ENCODE measurements at regions not wholly inside any gene's neighbourhood (a gene's known extent, or its start where the extent isn't known, plus 50 kb on each side); places are given as distances from the start of the nearest gene placed in this dataset.

- CTCF ChIA-PET (ENCODE audit: low intra/inter-chr PET ratio): no interaction called here
Measured at GRCh38 chr1:112244131-112244530, 151.9 kb upstream of the CTTNBP2NL start.

More at GRCh38 chr1:112244131-112244530, 151.9 kb upstream of the CTTNBP2NL start:
- intact Hi-C loops (cut with micrococcal nuclease) (no loop called here), in situ Hi-C loops (cut with MboI) (no loop called here)
- Histone ChIP-seq H3K27ac (ENCODE audit: extremely low read depth, low read depth, low read length) (no peak overlapping the region), H3K9me1 (ENCODE audit: control insufficient read depth, insufficient read depth, low read length) (no peaks in the 10 kb centered on the region), H3K36me3 (ENCODE audit: control insufficient read depth, insufficient read depth, low read length) (no peaks in the 10 kb centered on the region), H3K79me2 (ENCODE audit: control insufficient read depth, insufficient read depth, low read length) (no peaks in the 10 kb centered on the region), H3K27me3 (ENCODE audit: control insufficient read depth in 2 of 2, insufficient read depth in 2 of 2, low read length in 2 of 2) (no peaks in the 10 kb centered on the region; a peak in 1 of 5 replicates), H4K20me1 (replicated peaks; ENCODE audit: control insufficient read depth, insufficient read depth, low read length) (peaks cover 3% of the 10 kb centered on the region; the same call in 1 of the 2 replicates), H2AFZ (ENCODE audit: low read depth, low read length) (no peak overlapping the region), H3K4me3 (no peak overlapping the region), H3K4me2 (ENCODE audit: insufficient read depth, low read length) (no peak overlapping the region), H3K9me3 (replicated peaks; ENCODE audit: control insufficient read depth, insufficient read depth, low read depth, low read length) (no peaks in the 10 kb centered on the region), H3K4me1 (replicated peaks in 1 of 2; ENCODE audit: control insufficient read depth in 2 of 2, insufficient read depth in 2 of 2, low read length in 2 of 2) (no peaks in the 10 kb centered on the region), H3K9ac (ENCODE audit: insufficient read depth in 1 of 2, low read depth in 2 of 2, low read length in 2 of 2) (no peak overlapping the region)
- no peak for ATAC-seq
- POLR2A ChIA-PET: interaction anchor here (0.6 to 0.8 kb wide), 2 partner anchors 15 to 456 kb away, joined by 3 to 4 read pairs; no protein-coding TSS in a partner anchor
- no peak for FAIRE-seq
- no TSS peak for BruUV-seq (replicated peaks)
- DNase-seq (ENCODE audit: extremely low read depth in 1 of 4, low spot score in 3 of 4): no peak
- TF ChIP-seq RB1 (IDR thresholded peaks at IDR 0.05; ENCODE audit: low read depth) (no peak), SMARCA4 (IDR thresholded peaks at IDR 0.05) (no peak), CTBP1 (IDR thresholded peaks at IDR 0.05; ENCODE audit: borderline replicate concordance) (no peak), GMEB1 (CRISPR knock-in tag; IDR thresholded peaks at IDR 0.05) (no peak), KAT8 (IDR thresholded peaks at IDR 0.05; ENCODE audit: low read depth) (no peak), DIDO1 (tag; IDR thresholded peaks at IDR 0.05; ENCODE audit: low read depth) (no peak)
- TF ChIP-seq, protein P1, sequence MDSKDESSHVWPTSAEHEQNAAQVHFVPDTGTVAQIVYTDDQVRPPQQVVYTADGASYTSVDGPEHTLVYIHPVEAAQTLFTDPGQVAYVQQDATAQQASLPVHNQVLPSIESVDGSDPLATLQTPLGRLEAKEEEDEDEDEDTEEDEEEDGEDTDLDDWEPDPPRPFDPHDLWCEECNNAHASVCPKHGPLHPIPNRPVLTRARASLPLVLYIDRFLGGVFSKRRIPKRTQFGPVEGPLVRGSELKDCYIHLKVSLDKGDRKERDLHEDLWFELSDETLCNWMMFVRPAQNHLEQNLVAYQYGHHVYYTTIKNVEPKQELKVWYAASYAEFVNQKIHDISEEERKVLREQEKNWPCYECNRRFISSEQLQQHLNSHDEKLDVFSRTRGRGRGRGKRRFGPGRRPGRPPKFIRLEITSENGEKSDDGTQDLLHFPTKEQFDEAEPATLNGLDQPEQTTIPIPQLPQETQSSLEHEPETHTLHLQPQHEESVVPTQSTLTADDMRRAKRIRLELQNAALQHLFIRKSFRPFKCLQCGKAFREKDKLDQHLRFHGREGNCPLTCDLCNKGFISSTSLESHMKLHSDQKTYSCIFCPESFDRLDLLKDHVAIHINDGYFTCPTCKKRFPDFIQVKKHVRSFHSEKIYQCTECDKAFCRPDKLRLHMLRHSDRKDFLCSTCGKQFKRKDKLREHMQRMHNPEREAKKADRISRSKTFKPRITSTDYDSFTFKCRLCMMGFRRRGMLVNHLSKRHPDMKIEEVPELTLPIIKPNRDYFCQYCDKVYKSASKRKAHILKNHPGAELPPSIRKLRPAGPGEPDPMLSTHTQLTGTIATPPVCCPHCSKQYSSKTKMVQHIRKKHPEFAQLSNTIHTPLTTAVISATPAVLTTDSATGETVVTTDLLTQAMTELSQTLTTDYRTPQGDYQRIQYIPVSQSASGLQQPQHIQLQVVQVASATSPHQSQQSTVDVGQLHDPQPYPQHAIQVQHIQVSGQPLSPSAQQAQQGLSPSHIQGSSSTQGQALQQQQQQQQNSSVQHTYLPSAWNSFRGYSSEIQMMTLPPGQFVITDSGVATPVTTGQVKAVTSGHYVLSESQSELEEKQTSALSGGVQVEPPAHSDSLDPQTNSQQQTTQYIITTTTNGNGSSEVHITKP (IDR thresholded peaks at IDR 0.05; ENCODE audit: partially characterized antibody): no peak
- TF ChIP-seq, protein P2, sequence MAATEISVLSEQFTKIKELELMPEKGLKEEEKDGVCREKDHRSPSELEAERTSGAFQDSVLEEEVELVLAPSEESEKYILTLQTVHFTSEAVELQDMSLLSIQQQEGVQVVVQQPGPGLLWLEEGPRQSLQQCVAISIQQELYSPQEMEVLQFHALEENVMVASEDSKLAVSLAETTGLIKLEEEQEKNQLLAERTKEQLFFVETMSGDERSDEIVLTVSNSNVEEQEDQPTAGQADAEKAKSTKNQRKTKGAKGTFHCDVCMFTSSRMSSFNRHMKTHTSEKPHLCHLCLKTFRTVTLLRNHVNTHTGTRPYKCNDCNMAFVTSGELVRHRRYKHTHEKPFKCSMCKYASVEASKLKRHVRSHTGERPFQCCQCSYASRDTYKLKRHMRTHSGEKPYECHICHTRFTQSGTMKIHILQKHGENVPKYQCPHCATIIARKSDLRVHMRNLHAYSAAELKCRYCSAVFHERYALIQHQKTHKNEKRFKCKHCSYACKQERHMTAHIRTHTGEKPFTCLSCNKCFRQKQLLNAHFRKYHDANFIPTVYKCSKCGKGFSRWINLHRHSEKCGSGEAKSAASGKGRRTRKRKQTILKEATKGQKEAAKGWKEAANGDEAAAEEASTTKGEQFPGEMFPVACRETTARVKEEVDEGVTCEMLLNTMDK (IDR thresholded peaks at IDR 0.05; ENCODE audit: borderline replicate concordance, insufficient read depth, low read depth, low read length, poor library complexity, severe bottlenecking): no peak
- WGBS (ENCODE audit: insufficient coverage, low coverage, missing lambda C conversion rate): 0% methylated on average over 3 of the region's 3 CpGs

All from K562 (cell line).